OCI-LY3 (cell line): ENCODE measurements at regions not wholly inside any gene's neighbourhood (a gene's known extent, or its start where the extent isn't known, plus 50 kb on each side); places are given as distances from the start of the nearest gene placed in this dataset.

ENCODE experiments used
- CTCF ChIP-seq: fragments of 200-600, 300-600 bp; sonication (generic); IDR thresholded peaks from 2 replicates; pipeline ENCODE4 v1.5.1; 2014; ENCODE audit warnings: antibody characterized with exemption, low read length, low read depth
- EZH2phosphoT487 ChIP-seq: fragments of 200-600 bp; shearing (Covaris generic); IDR thresholded peaks from 2 replicates; pipeline ENCODE4 v1.6.1; 2018; ENCODE audit warnings: antibody characterized with exemption, mixed run types, low read depth

GRCh38 chr1:59238333-59238934 is 58.5 kb upstream of the FGGY start:
- TF ChIP-seq CTCF, result no peak
- TF ChIP-seq EZH2phosphoT487, result no peak
